ENCODE measurements at regions not wholly inside any gene's neighbourhood (a gene's known extent, or its start where the extent isn't known, plus 50 kb on each side); places are given as distances from the start of the nearest gene placed in this dataset.
"Not testable (repeated sequence)": the region's sequence is repeated elsewhere in the genome, so short reads cannot be mapped to it uniquely, and the experiment has no call there.

- H3K27ac ChIP-seq, result no peak overlapping the region
- no peaks in the 10 kb centered on the region for H3K4me1 ChIP-seq
- H3K4me3 ChIP-seq, result no peak overlapping the region
- no peaks in the 10 kb centered on the region for H3K36me3 ChIP-seq
- no peak for ATAC-seq
- no peaks in the 10 kb centered on the region for H3K9me3 ChIP-seq
- DNase-seq, result no peak
- WGBS (ENCODE audit: insufficient coverage, low coverage, low lambda C conversion rate, missing lambda C conversion rate), result 19% methylated on average over 2 of the region's 2 CpGs
- intact Hi-C loops (cut with DNase I), result no loop called here
- no peaks in the 10 kb centered on the region for H3K27me3 ChIP-seq
- TF ChIP-seq POLR2A (IDR thresholded peaks at IDR 0.05), result no peak
- TF ChIP-seq, protein P1, sequence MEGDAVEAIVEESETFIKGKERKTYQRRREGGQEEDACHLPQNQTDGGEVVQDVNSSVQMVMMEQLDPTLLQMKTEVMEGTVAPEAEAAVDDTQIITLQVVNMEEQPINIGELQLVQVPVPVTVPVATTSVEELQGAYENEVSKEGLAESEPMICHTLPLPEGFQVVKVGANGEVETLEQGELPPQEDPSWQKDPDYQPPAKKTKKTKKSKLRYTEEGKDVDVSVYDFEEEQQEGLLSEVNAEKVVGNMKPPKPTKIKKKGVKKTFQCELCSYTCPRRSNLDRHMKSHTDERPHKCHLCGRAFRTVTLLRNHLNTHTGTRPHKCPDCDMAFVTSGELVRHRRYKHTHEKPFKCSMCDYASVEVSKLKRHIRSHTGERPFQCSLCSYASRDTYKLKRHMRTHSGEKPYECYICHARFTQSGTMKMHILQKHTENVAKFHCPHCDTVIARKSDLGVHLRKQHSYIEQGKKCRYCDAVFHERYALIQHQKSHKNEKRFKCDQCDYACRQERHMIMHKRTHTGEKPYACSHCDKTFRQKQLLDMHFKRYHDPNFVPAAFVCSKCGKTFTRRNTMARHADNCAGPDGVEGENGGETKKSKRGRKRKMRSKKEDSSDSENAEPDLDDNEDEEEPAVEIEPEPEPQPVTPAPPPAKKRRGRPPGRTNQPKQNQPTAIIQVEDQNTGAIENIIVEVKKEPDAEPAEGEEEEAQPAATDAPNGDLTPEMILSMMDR (IDR thresholded peaks at IDR 0.05), result no peak
These were observed 615.3 kb downstream of the TRIB2 start for GRCh38 chr2:13332060-13332459.

- H3K4me3 ChIP-seq; H3K27ac ChIP-seq; H3K27me3 ChIP-seq; H3K9me3 ChIP-seq; ATAC-seq; intact Hi-C loops (cut with DNase I); DNase-seq; H3K36me3 ChIP-seq; H3K4me1 ChIP-seq: not testable (repeated sequence)
These were observed 617.3 kb downstream of the TRIB2 start for GRCh38 chr2:13334071-13334470.

DNA sequence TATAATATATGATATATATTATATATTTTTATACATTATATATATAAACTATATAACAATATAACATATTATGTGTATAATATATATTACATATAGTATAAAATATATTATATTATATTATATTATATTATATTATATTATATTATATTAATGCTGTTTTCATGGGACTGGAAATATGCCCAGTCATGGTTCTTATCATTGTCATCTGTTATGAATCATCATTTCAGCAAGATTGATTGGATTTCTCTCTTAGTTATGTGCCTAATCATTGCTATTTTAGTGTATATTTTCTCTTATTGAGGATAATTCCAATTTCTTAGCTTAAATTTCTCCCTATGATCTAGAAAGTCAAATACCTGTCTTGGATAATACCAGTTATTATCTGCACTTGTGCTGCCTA is 617.8 kb downstream of the TRIB2 start:
- no peak for DNase-seq
- Histone ChIP-seq H3K27me3 (no peaks in the 10 kb centered on the region), H3K27ac (no peak overlapping the region), H3K36me3 (no peaks in the 10 kb centered on the region), H3K4me1 (no peaks in the 10 kb centered on the region), H3K4me3 (no peak overlapping the region), H3K9me3 (no peaks in the 10 kb centered on the region)
- intact Hi-C loops (cut with DNase I), result no loop called here
- TF ChIP-seq POLR2A (IDR thresholded peaks at IDR 0.05), result no peak
- TF ChIP-seq, protein P1 (IDR thresholded peaks at IDR 0.05), result no peak
- no peak for ATAC-seq

GRCh38 chr2:13335862-13336535 is 619.3 kb downstream of the TRIB2 start:
- H3K36me3 ChIP-seq, result no peaks in the 10 kb centered on the region
- intact Hi-C loops (cut with DNase I), result no loop called here
- H3K4me3 ChIP-seq, result no peak overlapping the region
- TF ChIP-seq, protein P1 (IDR thresholded peaks at IDR 0.05), result no peak
- no peak for TF ChIP-seq POLR2A (IDR thresholded peaks at IDR 0.05)
- no peaks in the 10 kb centered on the region for H3K9me3 ChIP-seq
- ATAC-seq, result no peak
- no peak for DNase-seq
- no peaks in the 10 kb centered on the region for H3K4me1 ChIP-seq
- H3K27ac ChIP-seq, result no peak overlapping the region
- no peaks in the 10 kb centered on the region for H3K27me3 ChIP-seq
- 55% methylated on average over 2 of the region's 2 CpGs for WGBS (ENCODE audit: insufficient coverage, low coverage, low lambda C conversion rate, missing lambda C conversion rate)

DNA sequence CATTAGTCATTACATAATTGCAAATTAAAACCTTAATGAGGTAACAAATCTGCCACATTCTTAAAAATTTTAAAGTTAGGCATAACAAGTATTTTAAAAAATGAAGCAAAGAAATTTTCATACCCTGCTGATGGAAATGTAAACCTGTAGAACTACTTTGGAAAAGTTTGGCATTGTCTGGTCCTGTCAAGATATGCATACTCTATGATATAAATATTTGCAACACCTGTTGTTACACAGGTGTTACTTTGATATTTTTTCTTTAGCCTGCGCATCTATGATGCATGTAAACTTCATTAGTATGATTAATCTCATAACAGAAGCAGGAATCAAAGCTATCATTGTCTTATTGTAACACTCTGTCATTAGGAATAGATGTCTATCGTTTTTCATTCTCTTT is 634.3 kb downstream of the TRIB2 start:
- DNase-seq, result no peak
- intact Hi-C loops (cut with DNase I), result no loop called here
- ATAC-seq, result no peak
- TF ChIP-seq POLR2A (IDR thresholded peaks at IDR 0.05), result no peak
- TF ChIP-seq, protein P1 (IDR thresholded peaks at IDR 0.05), result no peak
- no peak overlapping the region for H3K27ac ChIP-seq
- no peaks in the 10 kb centered on the region for H3K9me3 ChIP-seq
- WGBS (ENCODE audit: insufficient coverage, low coverage, low lambda C conversion rate, missing lambda C conversion rate), result 38% methylated on average over 2 of the region's 2 CpGs
- H3K4me1 ChIP-seq, result no peaks in the 10 kb centered on the region
- H3K36me3 ChIP-seq, result no peaks in the 10 kb centered on the region
- H3K4me3 ChIP-seq, result no peak overlapping the region
- no peaks in the 10 kb centered on the region for H3K27me3 ChIP-seq

All from right lobe of liver (tissue), 6 donors.